ENCODE measurements at regions not wholly inside any gene's neighbourhood (a gene's known extent, or its start where the extent isn't known, plus 50 kb on each side); places are given as distances from the start of the nearest gene placed in this dataset.

- TF ChIP-seq TRIM28 (IDR thresholded peaks at IDR 0.05): no peak
- TF ChIP-seq, protein P1, sequence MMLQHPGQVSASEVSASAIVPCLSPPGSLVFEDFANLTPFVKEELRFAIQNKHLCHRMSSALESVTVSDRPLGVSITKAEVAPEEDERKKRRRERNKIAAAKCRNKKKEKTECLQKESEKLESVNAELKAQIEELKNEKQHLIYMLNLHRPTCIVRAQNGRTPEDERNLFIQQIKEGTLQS (IDR thresholded peaks at IDR 0.05): no peak
- TF ChIP-seq, protein P1 (CRISPR knock-in tag; conservative IDR thresholded peaks at IDR 0.05): no peak
- TF ChIP-seq, protein P2, sequence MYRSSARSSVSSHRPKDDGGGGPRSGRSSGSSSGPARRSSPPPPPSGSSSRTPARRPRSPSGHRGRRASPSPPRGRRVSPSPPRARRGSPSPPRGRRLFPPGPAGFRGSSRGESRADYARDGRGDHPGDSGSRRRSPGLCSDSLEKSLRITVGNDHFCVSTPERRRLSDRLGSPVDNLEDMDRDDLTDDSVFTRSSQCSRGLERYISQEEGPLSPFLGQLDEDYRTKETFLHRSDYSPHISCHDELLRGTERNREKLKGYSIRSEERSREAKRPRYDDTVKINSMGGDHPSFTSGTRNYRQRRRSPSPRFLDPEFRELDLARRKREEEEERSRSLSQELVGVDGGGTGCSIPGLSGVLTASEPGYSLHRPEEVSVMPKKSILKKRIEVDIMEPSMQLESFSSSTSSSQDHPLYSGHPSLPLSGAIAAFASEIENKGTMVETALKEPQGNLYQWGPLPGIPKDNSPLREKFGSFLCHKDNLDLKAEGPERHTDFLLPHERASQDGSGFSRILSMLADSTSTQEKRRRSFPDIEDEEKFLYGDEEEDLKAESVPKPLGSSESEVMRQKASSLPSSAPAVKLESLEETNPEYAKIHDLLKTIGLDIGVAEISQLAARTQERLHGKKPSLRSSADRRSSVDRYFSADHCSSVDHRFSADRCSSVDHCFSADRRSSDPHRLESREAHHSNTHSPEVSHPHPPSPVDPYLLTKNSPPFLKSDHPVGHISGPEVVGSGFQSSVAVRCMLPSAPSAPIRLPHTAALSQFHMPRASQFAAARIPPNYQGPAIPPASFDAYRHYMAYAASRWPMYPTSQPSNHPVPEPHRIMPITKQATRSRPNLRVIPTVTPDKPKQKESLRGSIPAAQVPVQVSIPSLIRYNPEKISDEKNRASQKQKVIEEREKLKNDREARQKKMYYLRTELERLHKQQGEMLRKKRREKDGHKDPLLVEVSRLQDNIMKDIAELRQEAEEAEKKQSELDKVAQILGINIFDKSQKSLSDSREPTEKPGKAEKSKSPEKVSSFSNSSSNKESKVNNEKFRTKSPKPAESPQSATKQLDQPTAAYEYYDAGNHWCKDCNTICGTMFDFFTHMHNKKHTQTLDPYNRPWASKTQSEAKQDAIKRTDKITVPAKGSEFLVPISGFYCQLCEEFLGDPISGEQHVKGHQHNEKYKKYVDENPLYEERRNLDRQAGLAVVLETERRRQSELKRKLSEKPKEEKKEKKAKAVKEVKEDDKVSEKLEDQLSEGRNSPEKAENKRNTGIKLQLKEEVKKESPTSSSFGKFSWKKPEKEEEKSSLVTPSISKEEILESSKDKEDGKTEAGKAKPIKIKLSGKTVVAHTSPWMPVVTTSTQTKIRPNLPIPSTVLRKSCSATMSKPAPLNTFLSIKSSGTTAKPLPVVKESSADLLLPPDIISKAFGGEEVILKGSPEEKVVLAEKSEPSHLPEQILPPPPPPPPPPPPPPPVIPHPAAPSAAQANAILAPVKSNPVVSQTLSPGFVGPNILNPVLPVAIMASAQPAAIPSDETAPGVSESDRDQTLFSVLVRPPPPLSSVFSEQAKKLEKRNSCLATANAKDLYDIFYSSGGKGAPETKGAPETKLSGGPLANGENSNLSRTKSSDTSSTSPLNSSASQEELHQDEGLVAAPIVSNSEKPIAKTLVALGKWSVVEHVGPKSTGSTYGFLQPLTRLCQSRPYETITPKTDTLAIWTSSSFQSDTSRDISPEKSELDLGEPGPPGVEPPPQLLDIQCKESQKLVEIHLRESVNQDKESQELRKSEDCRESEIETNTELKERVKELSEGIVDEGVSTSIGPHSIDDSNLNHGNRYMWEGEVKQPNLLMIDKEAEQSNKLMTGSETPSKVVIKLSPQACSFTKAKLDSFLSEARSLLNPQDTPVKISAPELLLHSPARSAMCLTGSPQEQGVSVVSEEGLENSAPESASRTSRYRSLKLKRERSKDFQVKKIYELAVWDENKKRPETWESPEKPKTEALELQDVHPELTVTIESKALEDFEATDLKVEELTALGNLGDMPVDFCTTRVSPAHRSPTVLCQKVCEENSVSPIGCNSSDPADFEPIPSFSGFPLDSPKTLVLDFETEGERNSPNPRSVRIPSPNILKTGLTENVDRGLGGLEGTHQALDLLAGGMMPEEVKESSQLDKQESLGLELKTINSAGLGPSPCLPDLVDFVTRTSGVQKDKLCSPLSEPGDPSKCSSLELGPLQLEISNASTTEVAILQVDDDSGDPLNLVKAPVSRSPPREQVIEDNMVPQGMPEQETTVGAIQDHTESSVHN (IDR thresholded peaks at IDR 0.05; ENCODE audit: borderline replicate concordance in 1 of 2, low read depth in 1 of 2): no peak
- no peak for TF ChIP-seq MAFG (tag; conservative IDR thresholded peaks at IDR 0.05)
- no peak for TF ChIP-seq POLR2A (conservative IDR thresholded peaks at IDR 0.05)
- no peak for TF ChIP-seq ARNT (IDR thresholded peaks at IDR 0.05)
- TF ChIP-seq U2AF1 (optimal IDR thresholded peaks at IDR 0.05; ENCODE audit: low read depth, low read length): no peak
- no peak for TF ChIP-seq TBP (optimal IDR thresholded peaks at IDR 0.05; ENCODE audit: low read depth, low read length)
- no peak for TF ChIP-seq FUS (optimal IDR thresholded peaks at IDR 0.05; ENCODE audit: low read depth, low read length)
These were observed 83.9 kb upstream of the SYNDIG1 start for GRCh38 chr20:24385547-24385946.

All from K562 (cell line).